ENCODE measurements at regions not wholly inside any gene's neighbourhood (a gene's known extent, or its start where the extent isn't known, plus 50 kb on each side); places are given as distances from the start of the nearest gene placed in this dataset.

GRCh38 chr16:86052115-86052670, 153.2 kb downstream of the IRF8 start:
- DNase-seq (ENCODE audit: low read depth in 2 of 3, low spot score in 2 of 3), result no peak

DNA sequence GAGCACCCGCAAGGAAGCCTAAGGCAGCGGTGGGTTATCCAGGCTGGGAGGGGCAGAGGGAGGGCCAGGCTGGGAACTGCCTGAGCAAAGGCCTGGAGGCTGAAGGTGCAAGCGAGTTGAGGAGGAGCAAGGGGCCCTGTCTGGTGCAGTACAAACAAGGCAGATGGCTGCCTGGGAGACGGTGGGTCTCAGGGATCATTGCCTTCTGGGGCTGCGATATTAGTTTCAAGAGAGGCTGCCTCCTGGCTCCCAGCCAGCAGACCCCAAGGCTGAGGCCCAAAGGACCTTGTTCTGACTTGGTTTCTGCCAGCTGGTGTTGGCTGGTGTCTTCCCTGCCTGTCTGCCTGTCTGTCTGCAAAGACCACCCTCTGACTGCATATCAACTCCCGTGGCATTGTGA, 154.0 kb downstream of the IRF8 start:
- no peak for DNase-seq (ENCODE audit: low read depth in 2 of 3, low spot score in 2 of 3)

GRCh38 chr16:86059253-86060171, 160.6 kb downstream of the IRF8 start:
- no peak for DNase-seq (ENCODE audit: low read depth in 2 of 3, low spot score in 2 of 3)

DNA sequence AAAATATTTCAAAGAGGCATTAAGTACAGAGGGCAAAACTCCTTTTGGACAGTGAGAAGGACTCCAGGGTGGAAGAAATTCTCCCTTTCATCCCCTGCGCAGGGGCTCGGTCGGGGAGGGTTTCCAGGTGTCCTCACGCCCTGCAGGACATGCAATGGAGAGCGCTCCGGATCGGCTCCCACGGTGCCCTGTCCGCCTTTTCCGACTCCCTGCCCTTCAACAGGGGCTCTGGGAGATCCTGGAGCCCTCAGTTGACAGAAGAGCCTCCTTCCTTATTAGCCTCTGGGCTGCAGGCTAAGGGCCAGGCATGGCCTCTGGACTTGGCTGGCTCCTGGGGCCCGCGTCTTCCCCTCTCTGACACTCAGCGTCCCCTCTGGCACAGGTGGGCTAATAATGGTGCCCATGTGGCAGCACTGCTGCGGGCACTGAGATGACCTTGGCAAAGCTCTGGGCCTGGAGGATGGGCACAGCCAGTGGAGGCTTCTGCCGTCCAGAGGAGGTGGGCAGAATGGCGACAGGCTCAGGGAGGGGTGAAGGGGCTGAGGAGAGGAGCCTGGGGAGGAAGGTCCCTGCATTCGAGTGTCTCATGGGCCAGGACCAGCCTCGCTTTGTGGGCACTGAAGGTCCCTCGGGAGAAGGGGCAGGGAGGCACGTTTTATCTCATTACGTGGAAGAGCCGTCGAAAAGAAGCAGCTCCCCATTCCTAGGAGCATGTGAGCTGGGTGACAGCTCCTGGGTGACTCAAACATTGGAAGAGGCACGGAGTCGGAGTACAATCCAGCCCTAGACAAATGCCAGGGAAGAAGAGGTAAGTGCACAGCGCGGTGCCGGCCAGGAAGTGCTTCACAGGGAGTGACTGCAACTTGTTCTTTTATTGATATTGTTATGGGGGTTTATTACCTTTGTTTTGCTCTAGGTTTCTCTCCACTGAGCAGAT, 161.7 kb downstream of the IRF8 start:
- no peak for DNase-seq (ENCODE audit: low read depth in 2 of 3, low spot score in 2 of 3)

- no peak for DNase-seq (ENCODE audit: low read depth in 2 of 3, low spot score in 2 of 3)
Observed at GRCh38 chr16:86061318-86061695, 162.3 kb downstream of the IRF8 start.

DNA sequence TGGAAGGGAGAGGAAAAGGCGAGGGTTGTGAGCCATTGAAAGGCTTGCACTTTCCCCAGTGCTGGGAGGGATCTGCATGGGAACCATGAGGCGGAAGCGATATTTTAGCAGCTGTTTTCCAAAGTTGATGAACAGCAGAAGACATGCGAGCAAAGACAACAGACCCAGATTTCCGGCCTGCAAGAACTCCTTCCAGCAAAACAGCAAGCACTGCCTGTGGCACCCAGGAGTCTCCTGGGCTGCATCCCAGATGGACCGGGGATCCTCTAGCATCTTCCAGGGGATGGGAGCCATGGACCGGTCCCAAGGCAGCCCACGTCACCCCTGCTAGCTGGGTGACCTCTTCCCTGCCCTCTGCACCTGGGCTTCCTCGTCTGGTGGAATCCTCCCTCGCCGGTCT, 162.8 kb downstream of the IRF8 start:
- no peak for DNase-seq (ENCODE audit: low read depth in 2 of 3, low spot score in 2 of 3)

DNA sequence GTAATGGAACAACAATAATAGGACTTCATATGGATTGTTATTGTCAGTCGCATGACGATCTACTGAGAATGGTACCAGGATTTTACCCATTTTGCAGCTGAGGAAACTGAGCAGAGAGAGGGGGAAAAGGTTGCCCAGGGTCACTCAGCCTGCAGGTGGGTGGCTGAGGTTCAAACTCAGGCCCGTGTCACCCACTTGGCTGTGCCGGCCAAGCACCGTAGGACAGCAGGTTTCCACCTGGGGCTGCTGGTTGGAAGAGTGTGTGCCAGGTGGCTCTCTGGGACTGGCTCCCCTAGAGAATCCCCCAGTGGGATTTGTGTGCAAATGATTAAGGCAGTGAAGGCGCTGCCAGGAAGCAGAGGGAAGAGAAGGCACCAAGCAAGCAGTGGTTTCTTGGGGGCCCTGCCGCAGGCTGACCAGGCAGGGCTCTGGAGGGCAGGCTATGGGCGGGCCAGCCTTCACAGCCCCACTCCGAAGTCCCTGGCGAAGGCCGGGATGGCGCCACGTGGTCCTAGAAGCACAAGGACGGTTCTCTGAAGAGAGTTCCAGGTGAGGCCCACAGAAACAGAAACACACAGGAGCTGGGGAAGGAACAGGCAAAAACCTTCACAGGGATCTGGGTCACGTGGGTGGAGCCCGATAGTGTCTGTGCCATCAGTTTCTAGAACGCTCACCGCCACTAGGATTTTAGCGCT, 163.5 kb downstream of the IRF8 start:
- no peak for DNase-seq (ENCODE audit: low read depth in 2 of 3, low spot score in 2 of 3)

DNA sequence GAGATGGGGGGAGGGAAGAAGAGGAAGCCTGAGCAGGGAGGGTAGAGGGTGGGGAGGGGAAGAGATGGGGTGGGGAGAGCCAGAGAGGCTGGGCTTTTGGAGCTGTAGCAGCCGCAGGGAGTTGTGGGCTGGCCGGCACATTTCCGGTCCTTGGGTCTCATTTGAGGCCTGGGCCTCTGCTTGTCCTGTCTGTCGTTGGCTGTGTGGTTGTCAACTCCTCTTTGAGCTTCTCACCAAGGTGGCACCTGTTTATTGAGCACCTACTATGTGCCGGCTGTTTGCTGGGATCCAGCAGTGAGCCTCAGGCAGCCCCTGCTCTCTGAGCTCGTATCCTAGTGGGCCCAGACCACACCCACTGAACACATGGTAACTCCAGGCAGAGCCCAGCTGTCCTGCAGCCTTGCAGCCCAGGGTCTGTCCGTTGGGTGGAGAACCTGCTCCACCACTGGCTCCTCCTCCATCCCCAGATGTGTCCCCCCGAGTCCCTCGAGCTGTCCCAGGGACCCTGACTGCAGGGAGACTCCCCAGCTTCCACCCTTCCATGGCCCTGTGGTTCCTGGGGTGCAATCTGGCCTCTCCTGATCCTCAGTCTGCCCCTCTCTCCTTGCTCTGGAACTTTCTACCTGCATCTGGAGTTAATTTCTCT, 164.9 kb downstream of the IRF8 start:
- no peak for DNase-seq (ENCODE audit: low read depth in 2 of 3, low spot score in 2 of 3)

GRCh38 chr16:86064431-86065250, 165.7 kb downstream of the IRF8 start:
- no peak for DNase-seq (ENCODE audit: low read depth in 2 of 3, low spot score in 2 of 3)

- no peak for DNase-seq (ENCODE audit: low read depth in 2 of 3, low spot score in 2 of 3)
Observed at GRCh38 chr16:86065711-86066110, 166.7 kb downstream of the IRF8 start.

DNA sequence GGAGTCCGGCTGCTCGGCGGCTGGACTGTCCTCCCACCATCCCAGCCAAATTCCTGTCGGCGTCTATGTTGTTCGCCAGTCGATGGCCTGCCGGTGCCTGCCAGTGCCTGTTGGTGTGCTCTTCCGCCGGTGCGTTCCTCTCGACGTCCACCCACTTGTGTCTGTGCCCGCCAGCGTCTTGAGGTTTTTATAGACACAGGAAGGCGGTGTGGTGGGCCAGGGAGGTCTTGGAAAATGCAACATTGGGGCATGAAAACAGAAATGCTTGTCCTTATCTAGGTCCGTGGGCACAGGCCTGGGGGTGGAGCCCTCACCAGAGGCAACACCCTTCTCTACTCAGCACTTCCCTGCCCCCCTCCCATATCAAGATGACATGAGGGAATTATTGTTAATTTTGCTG, 167.8 kb downstream of the IRF8 start:
- no peak for DNase-seq (ENCODE audit: low read depth in 2 of 3, low spot score in 2 of 3)

DNA sequence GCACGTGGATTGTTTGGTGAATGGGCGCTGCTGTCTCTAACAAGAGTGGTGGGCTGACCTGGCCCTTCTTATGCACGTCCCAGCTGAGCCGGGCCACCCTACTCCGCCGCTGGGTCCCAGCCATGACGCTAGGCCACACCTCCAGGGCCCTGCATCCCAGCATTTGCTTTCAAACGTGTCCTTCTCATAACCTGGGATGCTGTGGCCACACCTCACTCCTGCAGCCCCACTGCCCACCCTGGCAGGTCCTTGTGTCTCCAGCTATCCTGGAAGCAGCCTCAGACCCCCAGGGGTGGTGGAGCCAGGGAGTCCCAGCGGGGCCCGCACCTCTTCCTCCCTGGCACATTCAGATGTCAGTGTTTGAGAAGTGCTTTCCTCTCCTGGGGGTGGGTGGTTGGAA, 168.6 kb downstream of the IRF8 start:
- no peak for DNase-seq (ENCODE audit: low read depth in 2 of 3, low spot score in 2 of 3)

GRCh38 chr16:86067936-86068335, 169.0 kb downstream of the IRF8 start:
- DNase-seq (ENCODE audit: low read depth in 2 of 3, low spot score in 2 of 3), result no peak

- no peak for DNase-seq (ENCODE audit: low read depth in 2 of 3, low spot score in 2 of 3)
Observed at GRCh38 chr16:86068722-86069121, 169.8 kb downstream of the IRF8 start.

DNA sequence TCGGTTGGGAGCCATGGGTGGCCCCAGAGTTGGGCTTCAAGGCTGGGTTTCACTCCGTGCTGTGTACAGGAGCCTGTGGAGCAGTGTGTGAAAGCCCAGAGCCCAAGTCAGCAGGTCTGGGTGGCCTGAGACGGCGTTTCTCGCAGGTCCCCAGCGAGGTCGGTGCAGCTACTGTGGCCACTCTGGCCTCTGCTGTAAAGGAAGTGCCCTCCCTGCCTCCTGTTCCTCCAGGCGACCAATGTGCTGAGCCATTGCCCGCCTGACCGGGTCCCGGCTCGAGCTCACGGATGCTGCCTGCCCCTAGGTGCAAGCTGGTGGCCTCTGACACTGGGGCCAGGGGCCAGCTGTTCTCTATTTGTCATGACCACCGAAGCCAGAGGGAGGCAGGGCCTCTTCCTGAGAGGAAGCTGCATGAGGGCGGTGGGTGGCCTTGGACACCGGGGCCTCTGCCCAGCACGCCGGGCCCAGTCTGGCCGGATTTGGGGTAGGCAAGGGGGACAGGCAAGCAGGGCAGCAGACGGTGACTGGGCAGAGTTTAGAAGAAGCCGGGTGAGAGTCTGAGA, 170.9 kb downstream of the IRF8 start:
- DNase-seq (ENCODE audit: low read depth in 2 of 3, low spot score in 2 of 3), result no peak

GRCh38 chr16:86070484-86070883, 171.5 kb downstream of the IRF8 start:
- DNase-seq (ENCODE audit: low read depth in 2 of 3, low spot score in 2 of 3), result no peak

GRCh38 chr16:86070971-86071370, 172.0 kb downstream of the IRF8 start:
- DNase-seq (ENCODE audit: low read depth in 2 of 3, low spot score in 2 of 3), result no peak

DNA sequence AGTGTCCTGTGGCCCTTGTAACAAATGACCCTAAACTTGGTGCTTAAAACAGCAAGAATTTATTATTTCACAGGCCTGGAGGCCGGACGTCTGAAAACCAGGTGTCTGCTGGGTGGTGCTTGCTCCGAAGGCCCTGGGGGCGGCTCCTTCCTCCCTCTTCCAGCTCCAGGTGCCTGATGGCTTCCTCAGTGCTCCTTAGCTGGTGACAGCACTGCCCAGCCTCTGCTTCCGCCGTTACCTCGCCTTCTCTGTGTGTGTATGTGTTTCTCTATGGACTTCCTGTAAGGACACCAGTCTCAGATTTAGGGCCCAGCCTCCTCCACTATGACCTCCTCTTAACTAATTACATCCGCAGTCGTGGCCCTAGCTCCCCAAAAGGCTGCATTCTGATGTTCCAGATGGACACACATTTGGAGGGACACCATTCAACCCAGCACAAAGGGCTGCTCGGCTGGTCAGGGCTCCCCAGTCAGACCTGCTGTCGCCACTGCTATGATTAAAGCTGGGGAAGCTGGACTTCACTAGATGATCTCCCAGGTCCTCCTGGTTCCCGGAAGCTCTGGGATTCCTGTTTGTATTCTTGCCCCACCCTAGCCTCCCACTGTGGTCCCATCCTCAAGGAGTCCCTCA, 172.8 kb downstream of the IRF8 start:
- no peak for DNase-seq (ENCODE audit: low read depth in 2 of 3, low spot score in 2 of 3)

All from activated CD8-positive, alpha-beta memory T cell treated with anti-CD3 and anti-CD28 coated beads for 48 hours (primary cell).